K562 (cell line): ENCODE measurements at regions not wholly inside any gene's neighbourhood (a gene's known extent, or its start where the extent isn't known, plus 50 kb on each side); places are given as distances from the start of the nearest gene placed in this dataset.

Experiments
- ATAC-seq: fragments of 200-7000 bp; cut with Tn5 transposase; 3 replicates; pipeline ENCODE4 v1.9.1; 2020; ENCODE audit warnings: moderate library complexity
- BruUV-seq: library from RNA; stranded (reverse); fragments of 400-500 nt; replicated peaks from 2 replicates; lab custom pipeline; 2021; lab: Mats Ljungman, UMichigan
- CTCF ChIA-PET: fragments of 300-600 bp; formaldehyde crosslinking; extraction: SDS; loops from one replicate; lab custom pipeline; 2021; ENCODE audit warnings: low intra/inter-chr PET ratio; lab: Yijun Ruan, JAX
- POLR2A ChIA-PET: fragments of 300-600, 350-650 bp; sonication (Branson Sonifier 250); formaldehyde crosslinking; extraction: SDS; loops from one replicate; lab custom pipeline; 2021; ENCODE audit warnings: antibody characterized with exemption, inconsistent platforms; lab: Yijun Ruan, JAX
- DNase-seq, 4 experiments: peaks; one replicate each; pipeline versions ENCODE4 v3.0.0 to v3.0.0-alpha.2; 2011 to 2018; ENCODE audit warnings: low spot score in 3 of 4, mixed read lengths in 3 of 4; ENCODE audit errors: extremely low read depth in 1 of 4
- FAIRE-seq: peaks from 2 replicates; lab custom pipeline; 2011; peaks lifted over from hg19 to GRCh38; lab: Jason Lieb, UNC
- H2AFZ ChIP-seq: 2 replicates; pipeline ENCODE4 v1.6.0; 2011; ENCODE audit warnings: low read depth, low read length, control low read depth, inconsistent platforms
- H3K27ac ChIP-seq: fragments of 200-600 bp; 3 replicates; pipeline ENCODE4 v1.8.0; 2011; ENCODE audit warnings: low read depth, mild to moderate bottlenecking, control low read depth, inconsistent platforms, low read length, moderate library complexity, mixed read lengths; ENCODE audit errors: extremely low read depth
- H3K27me3 ChIP-seq, 2 experiments: fragments of 300-600 bp in 1 of 2; 2 replicates in 1 of 2; 3 replicates in 1 of 2; pipeline versions ENCODE4 v1.6.0 to v1.8.0; 2011; ENCODE audit warnings: inconsistent platforms in 2 of 2, low read length in 2 of 2, mild to moderate bottlenecking in 1 of 2, mixed read lengths in 1 of 2, moderate library complexity in 1 of 2; ENCODE audit not compliant: control insufficient read depth in 2 of 2, insufficient read depth in 2 of 2
- H3K36me3 ChIP-seq: fragments of 300-600 bp; 3 replicates; pipeline ENCODE4 v1.8.0; 2011; ENCODE audit warnings: mild to moderate bottlenecking, low read length, inconsistent platforms; ENCODE audit not compliant: control insufficient read depth, insufficient read depth
- H3K4me1 ChIP-seq, 2 experiments: fragments of 200-600 bp in 1 of 2; replicated peaks in 1 of 2; 2 replicates in 1 of 2; 3 replicates in 1 of 2; pipeline versions ENCODE4 v1.5.1 to v1.8.0; 2011; ENCODE audit warnings: inconsistent platforms in 2 of 2, low read length in 2 of 2, mild to moderate bottlenecking in 1 of 2, mixed read lengths in 1 of 2, moderate library complexity in 1 of 2; ENCODE audit not compliant: control insufficient read depth in 2 of 2, insufficient read depth in 2 of 2
- H3K4me2 ChIP-seq: 2 replicates; pipeline ENCODE4 v1.6.1; 2011; ENCODE audit warnings: low read length, control low read depth, inconsistent platforms, mixed read lengths; ENCODE audit not compliant: insufficient read depth
- H3K4me3 ChIP-seq: fragments of 200-600 bp; sonication (generic), shearing (Covaris generic); 2 replicates; pipeline ENCODE4 v1.5.1; 2016; ENCODE audit warnings: control low read depth, inconsistent platforms
- H3K79me2 ChIP-seq: fragments of 200-600 bp; 3 replicates; pipeline ENCODE4 v1.8.0; 2011; ENCODE audit warnings: low read length, inconsistent platforms; ENCODE audit not compliant: control insufficient read depth, insufficient read depth
- H3K9ac ChIP-seq, 2 experiments: 2 replicates each; pipeline versions ENCODE4 v1.6.0 to v1.6.1; 2011; ENCODE audit warnings: low read depth in 2 of 2, low read length in 2 of 2, control low read depth in 1 of 2, inconsistent platforms in 1 of 2, mild to moderate bottlenecking in 1 of 2, mixed read lengths in 1 of 2; ENCODE audit not compliant: insufficient read depth in 1 of 2
- H3K9me1 ChIP-seq: one replicate; pipeline ENCODE4 v1.6.0; 2011; ENCODE audit warnings: inconsistent platforms, mild to moderate bottlenecking, low read length, moderate library complexity; ENCODE audit not compliant: control insufficient read depth, insufficient read depth
- H3K9me3 ChIP-seq: replicated peaks from 2 replicates; pipeline ENCODE4 v1.5.1; 2011; ENCODE audit warnings: low read depth, low read length, inconsistent platforms; ENCODE audit not compliant: control insufficient read depth, insufficient read depth
- H4K20me1 ChIP-seq: replicated peaks from 2 replicates; pipeline ENCODE4 v1.6.1; 2011; ENCODE audit warnings: low read length, inconsistent platforms, mixed read lengths; ENCODE audit not compliant: control insufficient read depth, insufficient read depth
- BRCA1 ChIP-seq, 2 experiments: fragments of 450-650 bp in 1 of 2; sonication (generic) in 1 of 2; formaldehyde crosslinking in 1 of 2; IDR thresholded peaks; 2 replicates each; pipeline versions ENCODE4 v1.5.0 to v1.6.1; 2017 to 2020; ENCODE audit warnings: mild to moderate bottlenecking in 1 of 2, missing genetic modification reagents in 1 of 2
- DMBX1 ChIP-seq: fragments of 250-450 bp; sonication (Bioruptor Pico); IDR thresholded peaks from 2 replicates; pipeline ENCODE4 v1.8.0; 2022; ENCODE audit warnings: inconsistent platforms, mild to moderate bottlenecking, moderate library complexity, borderline replicate concordance
- HNRNPLL ChIP-seq: fragments of 200-400 bp; formaldehyde crosslinking; IDR thresholded peaks from 2 replicates; pipeline ENCODE4 v1.6.1; 2017; ENCODE audit warnings: low read length, low read depth, mild to moderate bottlenecking; ENCODE audit not compliant: poor library complexity, severe bottlenecking
- HOXB6 ChIP-seq: fragments of 250-450 bp; sonication (Bioruptor Pico); IDR thresholded peaks from 2 replicates; pipeline ENCODE4 v1.5.1; 2022; ENCODE audit warnings: mild to moderate bottlenecking, borderline replicate concordance
- POLR2B ChIP-seq: fragments of 450-650 bp; IDR thresholded peaks from 2 replicates; pipeline ENCODE4 v1.6.1; 2018; ENCODE audit warnings: low read depth; ENCODE audit not compliant: partially characterized antibody
- RB1 ChIP-seq: fragments of 450-650 bp; IDR thresholded peaks from 2 replicates; pipeline ENCODE4 v1.6.1; 2017; ENCODE audit warnings: low read depth, mild to moderate bottlenecking
- RBM14 ChIP-seq: fragments of 200-400 bp; formaldehyde crosslinking; IDR thresholded peaks from 2 replicates; pipeline ENCODE4 v1.6.1; 2018; ENCODE audit warnings: low read depth, mild to moderate bottlenecking, low read length, moderate library complexity, borderline replicate concordance; ENCODE audit not compliant: insufficient read depth
- SMAD1 ChIP-seq: fragments of 150-350 bp; IDR thresholded peaks from 2 replicates; pipeline ENCODE4 v1.6.1; 2014; ENCODE audit warnings: low read length, low read depth; ENCODE audit not compliant: partially characterized antibody
- ZBTB8A ChIP-seq: fragments of 450-650 bp; IDR thresholded peaks from 2 replicates; pipeline ENCODE4 v1.6.1; 2018; ENCODE audit warnings: mild to moderate bottlenecking, moderate library complexity; ENCODE audit not compliant: partially characterized antibody
- ZNF436 ChIP-seq: fragments of 250-450, 450-650 bp; sonication (Bioruptor Pico); formaldehyde crosslinking; IDR thresholded peaks from 2 replicates; pipeline ENCODE4 v1.7.0; 2020; ENCODE audit warnings: mild to moderate bottlenecking
- ZNF507 ChIP-seq: conservative IDR thresholded peaks from 2 replicates; pipeline ENCODE4 v1.6.1; 2017; ENCODE audit warnings: missing genetic modification characterization, missing compliant biosample characterization
- WGBS: fragments of 100-300 bp; shearing (Covaris generic); methylation state at CpG from one replicate; pipeline ENCODE4 v1.1.6; 2016; ENCODE audit warnings: low coverage, mixed read lengths; ENCODE audit not compliant: insufficient coverage; ENCODE audit errors: missing lambda C conversion rate; 5-methylcytosine and 5-hydroxymethylcytosine counted together
- in situ Hi-C: fragments of 300-500 bp; cut with MboI; formaldehyde crosslinking; loops from 4 replicates; pipeline ENCODE4 v1.15.0; 2018; ENCODE audit warnings: inconsistent platforms, mixed read lengths
- intact Hi-C: fragments of 100-400 bp; cut with micrococcal nuclease; formaldehyde crosslinking; loops from 2 replicates; pipeline ENCODE4 v1.14.2; 2022
- TF ChIP-seq, protein P1 (sequence below): fragments of 250-450 bp; sonication (Bioruptor Pico); IDR thresholded peaks from 2 replicates; pipeline ENCODE4 v1.5.1; 2021; ENCODE audit warnings: mild to moderate bottlenecking
- TF ChIP-seq, protein P2 (sequence below): fragments of 450-650 bp; formaldehyde crosslinking; IDR thresholded peaks from 2 replicates; pipeline ENCODE4 v1.4.0; 2022; ENCODE audit warnings: missing genetic modification characterization

DNA sequence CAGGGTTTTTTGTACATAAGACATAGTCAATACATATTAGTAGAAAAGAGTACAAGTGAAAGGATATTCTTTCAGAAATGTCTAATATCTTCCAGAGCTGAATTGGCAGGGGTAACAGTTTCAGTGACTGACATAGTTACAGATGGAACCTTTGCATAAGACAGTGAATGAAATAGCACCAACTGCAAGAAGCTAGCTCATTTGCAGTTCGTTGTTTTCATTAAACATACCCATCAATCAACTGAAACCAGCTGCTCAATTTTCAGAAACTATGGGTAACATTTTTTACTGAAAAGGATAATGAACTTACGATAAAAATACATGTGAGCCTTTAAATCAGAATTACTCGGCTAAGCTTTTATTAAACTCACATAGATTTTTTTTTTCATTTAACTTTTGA, 93.9 kb upstream of the EPHA3 start:
- no peak overlapping the region for H3K9ac ChIP-seq
- DNase-seq (no peak), ATAC-seq (no peak), FAIRE-seq (no peak)
- H2AFZ ChIP-seq: no peak overlapping the region
- 0% methylated on average over 3 of the region's 3 CpGs for WGBS
- no peak overlapping the region for H3K4me2 ChIP-seq
- ChIA-PET CTCF (no interaction called here), POLR2A (no interaction called here)
- H3K27me3 ChIP-seq: no peaks in the 10 kb centered on the region
- H3K9me3 ChIP-seq: no peaks in the 10 kb centered on the region
- H3K4me3 ChIP-seq: no peak overlapping the region
- H4K20me1 ChIP-seq: no peaks in the 10 kb centered on the region
- no peaks in the 10 kb centered on the region for H3K79me2 ChIP-seq
- in situ Hi-C loops: no loop called here
- no TSS peak for BruUV-seq
- no peak overlapping the region for H3K27ac ChIP-seq
- H3K9me1 ChIP-seq: no peaks in the 10 kb centered on the region
- no peak for TF ChIP-seq ZNF436 (CRISPR knock-in tag)
- no peak for TF ChIP-seq POLR2B
- TF ChIP-seq RBM14: no peak
- TF ChIP-seq ZBTB8A: no peak
- no peak for TF ChIP-seq HOXB6
- TF ChIP-seq, all 486 proteins: peak for 0
- no peaks in the 10 kb centered on the region for H3K36me3 ChIP-seq
- no peaks in the 10 kb centered on the region for H3K4me1 ChIP-seq
- intact Hi-C loops: no loop called here

DNA sequence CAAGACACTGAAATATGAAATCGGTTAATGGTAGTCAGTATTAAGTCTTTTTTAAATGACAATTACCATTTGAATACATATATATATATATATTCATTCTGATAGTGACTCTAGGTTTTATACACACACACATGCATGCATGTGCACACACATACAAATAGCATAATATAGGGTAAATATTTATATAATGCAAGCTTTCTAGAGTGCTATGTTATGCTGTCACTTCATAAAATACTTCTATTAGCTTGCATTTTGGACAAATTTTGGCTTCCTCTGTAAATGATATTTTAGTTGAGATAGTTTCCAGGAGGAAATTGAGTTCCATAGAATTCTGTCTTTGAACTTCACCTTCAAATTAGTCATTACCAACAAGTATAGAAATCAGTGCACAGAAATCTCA, 89.9 kb upstream of the EPHA3 start:
- Histone ChIP-seq H2AFZ (no peak overlapping the region), H3K9ac (no peak overlapping the region), H3K79me2 (no peaks in the 10 kb centered on the region), H3K4me3 (no peak overlapping the region), H3K9me3 (no peaks in the 10 kb centered on the region), H3K4me1 (no peaks in the 10 kb centered on the region), H3K9me1 (no peaks in the 10 kb centered on the region), H3K27me3 (no peaks in the 10 kb centered on the region), H3K27ac (no peak overlapping the region), H3K36me3 (no peaks in the 10 kb centered on the region), H4K20me1 (no peaks in the 10 kb centered on the region), H3K4me2 (no peak overlapping the region)
- in situ Hi-C loops: no loop called here
- no peak for ATAC-seq
- TF ChIP-seq DMBX1 (CRISPR knock-in tag): no peak
- TF ChIP-seq, protein P1, sequence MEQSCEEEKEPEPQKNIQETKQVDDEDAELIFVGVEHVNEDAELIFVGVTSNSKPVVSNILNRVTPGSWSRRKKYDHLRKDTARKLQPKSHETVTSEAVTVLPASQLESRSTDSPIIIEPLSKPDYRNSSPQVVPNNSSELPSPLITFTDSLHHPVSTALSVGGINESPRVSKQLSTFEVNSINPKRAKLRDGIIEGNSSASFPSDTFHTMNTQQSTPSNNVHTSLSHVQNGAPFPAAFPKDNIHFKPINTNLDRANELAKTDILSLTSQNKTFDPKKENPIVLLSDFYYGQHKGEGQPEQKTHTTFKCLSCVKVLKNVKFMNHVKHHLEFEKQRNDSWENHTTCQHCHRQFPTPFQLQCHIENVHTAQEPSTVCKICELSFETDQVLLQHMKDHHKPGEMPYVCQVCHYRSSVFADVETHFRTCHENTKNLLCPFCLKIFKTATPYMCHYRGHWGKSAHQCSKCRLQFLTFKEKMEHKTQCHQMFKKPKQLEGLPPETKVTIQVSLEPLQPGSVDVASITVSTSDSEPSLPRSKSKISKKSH (CRISPR knock-in tag): no peak
- TF ChIP-seq SMAD1: no peak
- TF ChIP-seq BRCA1 (IDR thresholded peaks at IDR 0.05): no peak
- no peak for TF ChIP-seq BRCA1 (CRISPR knock-in tag; IDR thresholded peaks at IDR 0.05)
- TF ChIP-seq HNRNPLL: no peak
- TF ChIP-seq ZNF507 (tag): no peak
- no peak for TF ChIP-seq RB1
- TF ChIP-seq, protein P2, sequence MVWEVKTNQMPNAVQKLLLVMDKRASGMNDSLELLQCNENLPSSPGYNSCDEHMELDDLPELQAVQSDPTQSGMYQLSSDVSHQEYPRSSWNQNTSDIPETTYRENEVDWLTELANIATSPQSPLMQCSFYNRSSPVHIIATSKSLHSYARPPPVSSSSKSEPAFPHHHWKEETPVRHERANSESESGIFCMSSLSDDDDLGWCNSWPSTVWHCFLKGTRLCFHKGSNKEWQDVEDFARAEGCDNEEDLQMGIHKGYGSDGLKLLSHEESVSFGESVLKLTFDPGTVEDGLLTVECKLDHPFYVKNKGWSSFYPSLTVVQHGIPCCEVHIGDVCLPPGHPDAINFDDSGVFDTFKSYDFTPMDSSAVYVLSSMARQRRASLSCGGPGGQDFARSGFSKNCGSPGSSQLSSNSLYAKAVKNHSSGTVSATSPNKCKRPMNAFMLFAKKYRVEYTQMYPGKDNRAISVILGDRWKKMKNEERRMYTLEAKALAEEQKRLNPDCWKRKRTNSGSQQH (CRISPR knock-in tag): no peak
- intact Hi-C loops: no loop called here
- 0% methylated on average over 1 of the region's 1 CpG for WGBS
- FAIRE-seq: no peak
- ChIA-PET POLR2A (no interaction called here), CTCF (no interaction called here)
- DNase-seq: no peak
- BruUV-seq: no TSS peak
